ENCODE measurements at regions not wholly inside any gene's neighbourhood (a gene's known extent, or its start where the extent isn't known, plus 50 kb on each side); places are given as distances from the start of the nearest gene placed in this dataset.
A peak's percentile ranks its signal among the peaks of the same experiment; 100 is the strongest.

GRCh38 chr9:84170521-84171141 is 169.9 kb downstream of the SLC28A3 start (continued):
- no peak for TF ChIP-seq REST (IDR thresholded peaks at IDR 0.05; ENCODE audit: low read depth)
- TF ChIP-seq EGR1 (IDR thresholded peaks at IDR 0.05; ENCODE audit: low read depth): peak; percentile 89
- TF ChIP-seq SRF (IDR thresholded peaks at IDR 0.05; ENCODE audit: low read depth): no peak; the same call in 1 of the 2 replicates
- TF ChIP-seq, protein P1, sequence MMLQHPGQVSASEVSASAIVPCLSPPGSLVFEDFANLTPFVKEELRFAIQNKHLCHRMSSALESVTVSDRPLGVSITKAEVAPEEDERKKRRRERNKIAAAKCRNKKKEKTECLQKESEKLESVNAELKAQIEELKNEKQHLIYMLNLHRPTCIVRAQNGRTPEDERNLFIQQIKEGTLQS (IDR thresholded peaks at IDR 0.05): no peak
- peak; percentile 86; the same call in 1 of the 2 replicates for TF ChIP-seq MAX (IDR thresholded peaks at IDR 0.05)
- peak; percentile 41 for TF ChIP-seq FOSL1 (IDR thresholded peaks at IDR 0.05; ENCODE audit: low read depth)
- TF ChIP-seq JUND (IDR thresholded peaks at IDR 0.05): peak; percentile 30; the same call in 1 of the 2 replicates
- TF ChIP-seq ZNF274 (IDR thresholded peaks at IDR 0.05; ENCODE audit: low read depth, low read length): no peak
- TF ChIP-seq ELF1 (IDR thresholded peaks at IDR 0.05; ENCODE audit: borderline replicate concordance, low read depth): peak; percentile 37
- no peak for TF ChIP-seq YY1 (IDR thresholded peaks at IDR 0.05; ENCODE audit: extremely low read depth, insufficient replicate concordance, low read depth, low read length)
- TF ChIP-seq ZFX (IDR thresholded peaks at IDR 0.05): no peak
- TF ChIP-seq, protein P2, sequence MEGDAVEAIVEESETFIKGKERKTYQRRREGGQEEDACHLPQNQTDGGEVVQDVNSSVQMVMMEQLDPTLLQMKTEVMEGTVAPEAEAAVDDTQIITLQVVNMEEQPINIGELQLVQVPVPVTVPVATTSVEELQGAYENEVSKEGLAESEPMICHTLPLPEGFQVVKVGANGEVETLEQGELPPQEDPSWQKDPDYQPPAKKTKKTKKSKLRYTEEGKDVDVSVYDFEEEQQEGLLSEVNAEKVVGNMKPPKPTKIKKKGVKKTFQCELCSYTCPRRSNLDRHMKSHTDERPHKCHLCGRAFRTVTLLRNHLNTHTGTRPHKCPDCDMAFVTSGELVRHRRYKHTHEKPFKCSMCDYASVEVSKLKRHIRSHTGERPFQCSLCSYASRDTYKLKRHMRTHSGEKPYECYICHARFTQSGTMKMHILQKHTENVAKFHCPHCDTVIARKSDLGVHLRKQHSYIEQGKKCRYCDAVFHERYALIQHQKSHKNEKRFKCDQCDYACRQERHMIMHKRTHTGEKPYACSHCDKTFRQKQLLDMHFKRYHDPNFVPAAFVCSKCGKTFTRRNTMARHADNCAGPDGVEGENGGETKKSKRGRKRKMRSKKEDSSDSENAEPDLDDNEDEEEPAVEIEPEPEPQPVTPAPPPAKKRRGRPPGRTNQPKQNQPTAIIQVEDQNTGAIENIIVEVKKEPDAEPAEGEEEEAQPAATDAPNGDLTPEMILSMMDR (IDR thresholded peaks at IDR 0.05 in 2 of 3, conservative IDR thresholded peaks at IDR 0.05 in 1 of 3; ENCODE audit: borderline replicate concordance in 1 of 3, insufficient read depth in 1 of 3, low read depth in 2 of 3, low read length in 2 of 3): no peak
- no peak for TF ChIP-seq EZH2 (IDR thresholded peaks at IDR 0.05)

All from HCT116 (cell line).